Epithelial cell of prostate (primary cell): ENCODE measurements at regions not wholly inside any gene's neighbourhood (a gene's known extent, or its start where the extent isn't known, plus 50 kb on each side); places are given as distances from the start of the nearest gene placed in this dataset.

Experiments
- DNase-seq: peaks from one replicate; pipeline ENCODE4 v3.0.0-alpha.2; 2011; ENCODE audit warnings: low read depth, low spot score
- H3K27ac ChIP-seq: fragments of 450-650 bp; 2 replicates; pipeline ENCODE4 v1.5.1; 2017; ENCODE audit warnings: mild to moderate bottlenecking

GRCh38 chr4:122671919-122672490 lies 51.1 kb upstream of the IL21 start:
- no peak for DNase-seq
- peak overlapping the region; percentile 65 for H3K27ac ChIP-seq

- no peak overlapping the region for H3K27ac ChIP-seq
- no peak for DNase-seq
Observed at GRCh38 chr4:122673252-122673651, 52.4 kb upstream of the IL21 start.

DNA sequence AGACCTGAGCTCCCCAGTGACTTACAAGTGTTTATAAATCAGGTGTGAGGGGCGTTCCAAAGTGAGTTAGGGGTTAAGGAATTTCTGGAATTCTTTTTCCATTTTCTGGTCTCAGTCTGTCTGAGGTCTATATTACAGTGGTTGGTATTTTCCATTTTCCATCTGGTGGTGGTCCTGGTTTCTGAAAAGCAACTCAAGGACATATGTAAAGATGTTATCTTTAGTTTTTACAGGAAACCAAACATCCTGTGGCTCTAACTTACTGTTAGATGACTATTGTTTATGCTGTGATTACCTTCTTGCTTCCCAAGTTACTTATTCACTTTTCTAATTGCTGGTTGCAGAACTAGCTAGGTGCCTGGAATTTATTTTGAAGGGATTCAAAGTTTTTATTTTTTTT lies 53.5 kb upstream of the IL21 start:
- no peak overlapping the region for H3K27ac ChIP-seq
- no peak for DNase-seq

GRCh38 chr4:122679317-122679716 lies 53.2 kb upstream of the BBS12 start:
- no peak for DNase-seq
- no peak overlapping the region for H3K27ac ChIP-seq

GRCh38 chr4:122679946-122680345 lies 52.6 kb upstream of the BBS12 start:
- H3K27ac ChIP-seq, result no peak overlapping the region
- DNase-seq, result no peak

GRCh38 chr4:122681568-122681967 lies 50.9 kb upstream of the BBS12 start:
- no peak for DNase-seq
- H3K27ac ChIP-seq, result no peak overlapping the region
